Endodermal cell (in vitro differentiated cells): ENCODE measurements at regions not wholly inside any gene's neighbourhood (a gene's known extent, or its start where the extent isn't known, plus 50 kb on each side); places are given as distances from the start of the nearest gene placed in this dataset.

Experiments used
- DNase-seq: peaks from one replicate; pipeline ENCODE4 v3.0.0-alpha.2; 2017
- H3K27ac ChIP-seq: 2 replicates; pipeline ENCODE4 v1.5.1; 2013; ENCODE audit warnings: mild to moderate bottlenecking, low read depth, low read length, moderate library complexity
- H3K27me3 ChIP-seq: 2 replicates; pipeline ENCODE4 v1.6.1; 2013; ENCODE audit warnings: mild to moderate bottlenecking, low read length, moderate library complexity; ENCODE audit not compliant: insufficient read depth, control insufficient read depth, poor library complexity, severe bottlenecking
- H3K36me3 ChIP-seq: 2 replicates; pipeline ENCODE4 v1.7.0; 2013; ENCODE audit warnings: mild to moderate bottlenecking, low read length, moderate library complexity; ENCODE audit not compliant: control insufficient read depth, insufficient read depth
- H3K4me1 ChIP-seq: one replicate; pipeline ENCODE4 v1.7.0; 2013; ENCODE audit warnings: low read length; ENCODE audit not compliant: control insufficient read depth, insufficient read depth
- H3K4me3 ChIP-seq: 2 replicates; pipeline ENCODE4 v1.5.1; 2013; ENCODE audit warnings: mild to moderate bottlenecking, low read length, moderate library complexity
- H3K9ac ChIP-seq: 2 replicates; pipeline ENCODE4 v1.6.1; 2013; ENCODE audit warnings: mild to moderate bottlenecking, low read length, moderate library complexity; ENCODE audit not compliant: poor library complexity, severe bottlenecking; ENCODE audit errors: extremely low read depth
- H3K9me3 ChIP-seq: 2 replicates; pipeline ENCODE4 v1.6.1; 2013; ENCODE audit warnings: mild to moderate bottlenecking, low read length, moderate library complexity; ENCODE audit not compliant: control insufficient read depth
- H3K27ac Mint-ChIP-seq: 2 replicates; pipeline ENCODE4 v1.8.0; 2020; ENCODE audit warnings: mixed read lengths
- H3K27me3 Mint-ChIP-seq: 2 replicates; pipeline ENCODE4 v1.8.0; 2021; ENCODE audit warnings: mild to moderate bottlenecking, mixed read lengths; ENCODE audit not compliant: insufficient read depth
- H3K36me3 Mint-ChIP-seq: 2 replicates; pipeline ENCODE4 v1.8.0; 2020; ENCODE audit warnings: low read depth, mixed read lengths
- H3K4me1 Mint-ChIP-seq: 2 replicates; pipeline ENCODE4 v1.8.0; 2020; ENCODE audit warnings: mixed read lengths
- H3K4me3 Mint-ChIP-seq: 2 replicates; pipeline ENCODE4 v1.8.0; 2020; ENCODE audit warnings: mild to moderate bottlenecking, moderate library complexity, mixed read lengths
- H3K9me3 Mint-ChIP-seq: 2 replicates; pipeline ENCODE4 v1.8.0; 2020; ENCODE audit warnings: mild to moderate bottlenecking, mixed read lengths
- WGBS, 2 experiments: methylation state at CpG; one replicate each; pipeline versions ENCODE4 v1.1.5 to v1.1.7; 2013; ENCODE audit warnings: missing lambda C conversion rate in 2 of 2, mixed read lengths in 1 of 2; ENCODE audit not compliant: insufficient coverage in 1 of 2, insufficient read length in 1 of 2; 5-methylcytosine and 5-hydroxymethylcytosine counted together
- TF ChIP-seq, protein P1 (sequence below): fragments of 200-600 bp; sonication (generic); conservative IDR thresholded peaks from 2 replicates; pipeline ENCODE4 v1.5.0; 2021; ENCODE audit warnings: antibody characterized with exemption, mild to moderate bottlenecking

DNA sequence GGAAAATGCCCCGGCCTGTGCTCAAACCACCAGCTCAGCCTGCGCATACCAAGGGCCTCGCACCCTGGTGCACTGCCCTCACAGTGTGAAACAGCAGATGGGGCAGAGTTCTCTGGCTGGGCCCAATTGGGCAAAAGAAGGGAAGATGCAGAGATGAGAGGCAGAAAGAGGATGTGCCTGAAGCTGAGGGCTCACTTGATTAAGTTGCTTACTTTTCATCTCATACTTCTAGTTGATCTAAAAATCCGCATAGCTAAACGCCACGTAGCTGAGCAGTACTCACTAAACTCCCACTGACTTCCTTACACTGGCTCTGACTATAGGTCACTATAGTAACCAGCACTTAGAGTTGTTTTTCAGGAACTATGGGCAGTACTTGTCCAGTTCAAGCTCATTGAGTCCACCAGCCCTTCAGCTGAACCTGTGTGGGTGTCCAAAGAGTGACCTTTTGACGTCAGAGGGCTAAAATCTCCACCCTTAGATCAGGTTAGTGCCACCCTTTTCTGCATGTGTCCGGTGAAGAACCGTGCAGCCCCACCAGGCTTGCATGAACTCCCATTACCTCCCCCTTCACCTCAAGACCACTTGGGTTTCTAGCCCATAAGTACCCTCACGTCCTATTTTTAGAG, 215.2 kb downstream of the AUH start:
- Histone ChIP-seq H3K27me3 (no peaks in the 10 kb centered on the region), H3K9me3 (peaks cover 23% of the 10 kb centered on the region), H3K9ac (no peak overlapping the region), H3K4me3 (no peak overlapping the region), H3K4me1 (no peaks in the 10 kb centered on the region), H3K27ac (no peak overlapping the region), H3K36me3 (no peaks in the 10 kb centered on the region)
- DNase-seq: no peak
- no peak overlapping the region for H3K27ac Mint-ChIP-seq
- TF ChIP-seq, protein P1, sequence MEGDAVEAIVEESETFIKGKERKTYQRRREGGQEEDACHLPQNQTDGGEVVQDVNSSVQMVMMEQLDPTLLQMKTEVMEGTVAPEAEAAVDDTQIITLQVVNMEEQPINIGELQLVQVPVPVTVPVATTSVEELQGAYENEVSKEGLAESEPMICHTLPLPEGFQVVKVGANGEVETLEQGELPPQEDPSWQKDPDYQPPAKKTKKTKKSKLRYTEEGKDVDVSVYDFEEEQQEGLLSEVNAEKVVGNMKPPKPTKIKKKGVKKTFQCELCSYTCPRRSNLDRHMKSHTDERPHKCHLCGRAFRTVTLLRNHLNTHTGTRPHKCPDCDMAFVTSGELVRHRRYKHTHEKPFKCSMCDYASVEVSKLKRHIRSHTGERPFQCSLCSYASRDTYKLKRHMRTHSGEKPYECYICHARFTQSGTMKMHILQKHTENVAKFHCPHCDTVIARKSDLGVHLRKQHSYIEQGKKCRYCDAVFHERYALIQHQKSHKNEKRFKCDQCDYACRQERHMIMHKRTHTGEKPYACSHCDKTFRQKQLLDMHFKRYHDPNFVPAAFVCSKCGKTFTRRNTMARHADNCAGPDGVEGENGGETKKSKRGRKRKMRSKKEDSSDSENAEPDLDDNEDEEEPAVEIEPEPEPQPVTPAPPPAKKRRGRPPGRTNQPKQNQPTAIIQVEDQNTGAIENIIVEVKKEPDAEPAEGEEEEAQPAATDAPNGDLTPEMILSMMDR: no peak
- H3K4me3 Mint-ChIP-seq: no peak overlapping the region
- H3K36me3 Mint-ChIP-seq: no peaks in the 10 kb centered on the region
- H3K9me3 Mint-ChIP-seq: peaks cover 27% of the 10 kb centered on the region
- peaks cover 2% of the 10 kb centered on the region for H3K27me3 Mint-ChIP-seq
- H3K4me1 Mint-ChIP-seq: peaks cover 21% of the 10 kb centered on the region
- 88 to 93% methylated on average over 10 of the region's 10 CpGs for WGBS, 2 experiments

DNA sequence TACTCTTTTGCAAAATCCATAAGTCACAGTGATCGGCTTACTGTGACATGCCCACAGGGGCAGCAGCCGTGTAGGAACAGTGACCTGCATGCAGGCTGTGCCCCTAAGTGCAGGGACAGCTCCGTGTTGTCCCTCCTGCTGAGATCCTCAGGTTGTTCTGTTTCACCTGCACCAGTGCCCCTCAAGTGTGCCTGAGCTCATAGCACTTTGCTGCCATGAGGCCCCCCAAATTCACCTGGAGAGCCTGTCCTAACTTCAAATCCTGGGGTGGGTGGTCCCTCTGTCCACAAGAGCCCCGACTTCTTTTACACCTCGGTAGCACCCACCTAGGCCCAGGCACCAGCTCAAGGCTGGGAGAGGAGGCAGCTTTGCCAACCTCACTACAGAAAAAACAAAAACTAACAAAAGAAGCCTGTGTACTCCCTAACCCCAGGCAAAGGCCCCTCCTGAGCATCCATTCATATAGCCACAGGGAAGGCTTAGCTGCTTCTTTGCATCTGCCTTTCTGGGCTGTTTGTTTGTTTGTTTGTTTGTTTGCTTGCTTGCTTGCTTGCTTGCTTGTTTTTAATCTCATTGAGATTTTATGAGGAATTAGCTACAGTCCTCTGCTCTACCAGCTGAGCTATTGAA, 214.5 kb downstream of the AUH start:
- H3K27me3 Mint-ChIP-seq: peaks cover 5% of the 10 kb centered on the region
- no peaks in the 10 kb centered on the region for H3K36me3 ChIP-seq
- TF ChIP-seq, protein P1: no peak
- no peaks in the 10 kb centered on the region for H3K36me3 Mint-ChIP-seq
- H3K27ac Mint-ChIP-seq: no peak overlapping the region
- H3K9me3 ChIP-seq: peaks cover 23% of the 10 kb centered on the region
- H3K27me3 ChIP-seq: no peaks in the 10 kb centered on the region
- DNase-seq: no peak
- no peak overlapping the region for H3K9ac ChIP-seq
- no peaks in the 10 kb centered on the region for H3K4me1 ChIP-seq
- WGBS, 2 experiments: 80 to 82% methylated on average over 3 to 5 of the region's 5 CpGs
- peaks cover 34% of the 10 kb centered on the region for H3K9me3 Mint-ChIP-seq
- H3K4me3 Mint-ChIP-seq: no peak overlapping the region
- no peak overlapping the region for H3K4me3 ChIP-seq
- H3K4me1 Mint-ChIP-seq: peaks cover 18% of the 10 kb centered on the region
- no peak overlapping the region for H3K27ac ChIP-seq

DNA sequence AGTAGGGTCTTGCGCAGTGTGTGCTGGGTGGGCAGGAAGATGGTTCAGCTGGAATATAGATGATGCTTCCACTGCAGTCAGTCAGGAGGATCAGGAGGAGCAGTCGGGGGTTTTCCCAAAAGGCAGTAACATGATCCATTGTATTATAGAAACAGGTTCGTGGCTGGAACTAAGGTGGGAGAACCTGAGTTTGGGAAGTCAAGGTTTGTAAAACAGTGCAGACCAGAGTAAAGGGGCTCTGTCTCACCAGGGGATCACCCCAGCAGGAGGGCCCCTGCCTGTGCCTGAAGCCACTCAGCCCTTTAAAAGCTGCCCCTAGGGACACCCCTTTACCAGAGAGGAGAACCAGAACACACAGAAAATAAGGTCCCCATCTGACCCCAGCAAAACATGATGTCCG, 213.4 kb downstream of the AUH start:
- peaks cover 16% of the 10 kb centered on the region for H3K4me1 Mint-ChIP-seq

More for the DNA sequence above, 213.4 kb downstream of the AUH start:
- no peaks in the 10 kb centered on the region for H3K36me3 ChIP-seq
- no peak overlapping the region for H3K27ac ChIP-seq
- Mint-ChIP-seq H3K27ac (no peak overlapping the region), H3K36me3 (no peaks in the 10 kb centered on the region), H3K27me3 (peaks cover 5% of the 10 kb centered on the region), H3K4me3 (no peak overlapping the region), H3K9me3 (peaks cover 45% of the 10 kb centered on the region)
- H3K27me3 ChIP-seq: no peaks in the 10 kb centered on the region
- TF ChIP-seq, protein P1: no peak
- 82 to 88% methylated on average over 3 of the region's 4 CpGs for WGBS, 2 experiments
- H3K9me3 ChIP-seq: peaks cover 28% of the 10 kb centered on the region
- H3K4me1 ChIP-seq: no peaks in the 10 kb centered on the region
- DNase-seq: no peak
- no peak overlapping the region for H3K4me3 ChIP-seq
- no peak overlapping the region for H3K9ac ChIP-seq
